NCI-H510A treated with DMSO at 0.1 percent for 48 hours (cell line): ENCODE measurements at regions not wholly inside any gene's neighbourhood (a gene's known extent, or its start where the extent isn't known, plus 50 kb on each side); places are given as distances from the start of the nearest gene placed in this dataset.
"Not testable (repeated sequence)": the region's sequence is repeated elsewhere in the genome, so short reads cannot be mapped to it uniquely, and the experiment has no call there.

Source experiments
- DNase-seq: peaks from one replicate; lab custom pipeline; 2025; lab: John Stamatoyannopoulos, UW

DNA sequence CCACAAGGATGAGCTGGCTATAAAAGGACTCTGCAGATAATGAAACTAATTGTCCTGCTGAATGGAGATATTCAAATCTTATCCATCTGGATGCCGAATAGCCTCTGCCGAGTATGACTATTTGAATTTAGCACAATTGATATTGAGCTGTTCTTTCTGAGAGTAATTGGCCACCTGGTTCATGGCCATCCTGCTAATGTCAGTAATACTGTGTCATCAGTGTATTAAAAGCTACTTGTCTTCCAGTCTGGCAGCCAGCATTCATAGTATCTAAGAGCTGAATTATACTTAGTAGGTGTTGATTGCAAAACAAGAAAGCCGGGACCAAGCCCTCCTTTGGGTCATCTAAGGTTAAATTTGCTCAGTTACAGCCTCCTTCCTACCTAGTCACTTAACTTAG is 310.7 kb upstream of the NCAM1 start:
- DNase-seq, result no peak

DNA sequence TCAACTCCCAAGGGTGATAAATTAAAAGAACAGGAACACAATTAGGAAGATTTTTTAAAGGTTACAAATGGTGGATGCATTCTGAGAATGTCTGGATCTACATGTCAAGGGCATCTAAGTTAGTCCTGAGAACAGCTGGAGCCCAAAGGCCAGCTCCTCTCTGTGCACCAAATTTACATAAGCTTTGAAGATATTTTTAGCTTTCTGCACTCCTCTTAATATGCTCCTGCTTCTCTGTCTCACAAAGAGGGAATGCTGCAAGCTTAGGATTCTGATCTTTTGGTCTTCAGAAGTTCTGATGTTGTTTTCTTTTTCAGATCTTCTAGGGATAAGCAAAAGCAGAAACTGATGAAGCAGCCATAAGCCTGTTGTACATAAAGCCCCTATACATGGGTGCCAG is 309.8 kb upstream of the NCAM1 start:
- DNase-seq, result no peak

DNA sequence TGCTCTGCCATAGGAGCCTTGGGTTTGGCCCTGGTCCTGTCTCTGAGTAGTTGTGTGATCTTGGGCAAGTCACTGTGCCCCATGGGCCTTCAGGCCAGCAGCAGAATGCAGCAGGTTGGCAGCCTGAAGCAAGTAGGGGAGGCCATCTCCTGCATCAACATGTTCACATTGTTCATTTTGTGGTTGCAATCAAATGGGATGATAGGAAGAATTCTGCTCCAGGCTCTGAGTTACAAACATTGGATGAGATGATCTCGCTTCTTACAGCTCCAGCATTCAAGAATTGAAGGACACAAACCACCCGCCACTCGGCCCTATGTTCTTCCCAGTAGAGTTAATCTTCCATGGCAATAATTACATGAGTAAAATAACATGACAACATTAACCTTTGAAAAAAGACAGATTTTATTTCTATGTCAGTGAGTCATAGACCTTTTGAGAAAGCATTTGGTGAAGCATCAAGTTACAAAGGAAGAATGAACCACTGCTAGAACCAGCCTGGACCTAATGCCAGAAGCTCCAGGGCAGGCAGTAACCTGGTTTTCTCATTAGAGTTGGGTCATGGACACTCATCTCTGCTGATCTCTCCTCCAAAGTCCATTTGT is 308.3 kb upstream of the NCAM1 start:
- no peak for DNase-seq

DNA sequence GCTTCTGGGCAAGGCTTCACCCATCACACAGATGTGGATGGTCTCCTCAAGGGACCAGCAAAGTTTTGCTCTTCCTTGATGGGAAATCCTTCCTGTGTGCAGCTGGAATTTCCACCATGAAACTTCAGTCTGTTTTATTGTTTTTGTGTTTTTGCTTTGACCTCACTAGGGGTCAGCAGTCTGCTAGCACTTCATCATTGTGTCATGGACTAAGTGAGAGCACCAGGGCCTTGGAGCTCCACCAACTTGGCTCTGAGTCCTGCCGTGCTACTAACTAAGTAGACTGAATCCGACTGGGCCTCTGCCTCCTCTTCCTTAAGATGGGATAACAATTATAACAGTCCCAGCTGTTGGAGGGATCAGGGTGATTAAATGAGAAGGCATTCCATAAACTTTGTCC is 305.8 kb upstream of the NCAM1 start:
- DNase-seq, result no peak

DNA sequence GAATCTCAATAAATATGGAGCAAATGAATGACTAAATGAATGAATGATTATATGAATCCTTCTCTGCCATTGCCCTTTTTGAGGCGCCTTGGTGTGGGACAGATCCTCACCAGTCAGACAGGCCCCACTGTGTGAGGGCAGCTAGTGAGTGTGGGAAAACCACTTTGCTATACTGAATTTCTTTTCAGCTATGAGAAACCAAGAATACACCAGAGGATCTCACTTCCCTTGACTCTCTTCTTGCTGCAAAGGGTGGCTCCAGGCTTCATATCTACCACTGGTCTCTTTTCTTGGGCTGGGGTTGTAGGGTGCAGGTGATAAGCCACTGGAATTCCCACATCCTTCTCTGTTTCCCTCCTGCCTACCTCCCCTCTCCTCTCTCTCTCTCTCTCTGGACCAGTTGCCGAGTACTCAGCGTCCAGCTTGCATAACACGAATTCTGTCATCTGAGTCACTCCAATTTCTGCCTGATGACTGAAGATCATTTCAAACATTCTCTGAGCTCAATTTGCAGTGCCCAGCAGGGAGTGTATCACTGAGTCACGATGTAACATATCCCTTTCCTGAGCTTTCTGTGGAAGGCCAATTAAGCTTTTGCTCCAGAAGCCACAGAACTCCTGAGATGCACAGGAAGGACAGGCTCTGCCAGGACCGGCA is 304.3 kb upstream of the NCAM1 start:
- DNase-seq, result no peak

DNA sequence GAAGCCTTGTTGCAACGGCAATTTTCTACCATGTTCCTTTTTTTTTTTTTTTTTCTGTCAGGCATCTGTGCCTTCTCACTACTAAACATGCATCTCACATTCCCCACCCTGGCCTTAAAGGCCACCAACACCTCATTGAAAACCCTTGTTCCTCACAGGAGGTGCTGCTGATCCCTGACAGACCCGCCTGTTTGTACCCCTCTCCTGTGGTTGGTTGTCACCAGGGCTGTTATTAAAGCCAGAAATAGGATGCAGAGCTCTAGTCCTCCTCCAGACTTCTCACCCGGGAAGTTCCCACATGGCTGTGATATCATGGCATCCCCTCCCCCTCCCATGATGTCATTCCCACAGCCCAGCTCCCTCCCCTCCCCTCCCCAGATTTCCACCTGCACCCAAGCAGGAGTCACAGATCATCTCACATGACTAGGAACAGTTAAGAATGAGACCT is 302.8 kb upstream of the NCAM1 start:
- DNase-seq, result no peak

DNA sequence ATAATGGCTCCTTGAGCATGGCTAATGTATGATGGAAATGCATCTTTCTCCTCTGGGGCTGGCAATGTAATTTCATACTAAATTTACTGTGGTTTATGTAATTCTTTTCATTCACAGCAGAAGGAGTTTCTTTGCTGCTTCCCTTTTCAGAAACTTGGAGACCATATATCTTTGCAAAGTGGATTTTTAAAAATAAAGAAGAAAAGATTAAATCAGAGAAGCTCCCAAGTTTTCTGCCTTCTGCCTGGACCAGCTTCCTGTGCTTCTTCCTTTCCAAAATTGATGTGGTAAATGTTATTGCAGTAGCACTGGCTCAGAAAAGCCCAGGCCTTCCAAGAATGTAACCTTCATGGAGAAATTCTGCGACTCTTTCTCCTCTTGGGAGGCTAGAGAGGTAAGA is 300.1 kb upstream of the NCAM1 start:
- no peak for DNase-seq

DNA sequence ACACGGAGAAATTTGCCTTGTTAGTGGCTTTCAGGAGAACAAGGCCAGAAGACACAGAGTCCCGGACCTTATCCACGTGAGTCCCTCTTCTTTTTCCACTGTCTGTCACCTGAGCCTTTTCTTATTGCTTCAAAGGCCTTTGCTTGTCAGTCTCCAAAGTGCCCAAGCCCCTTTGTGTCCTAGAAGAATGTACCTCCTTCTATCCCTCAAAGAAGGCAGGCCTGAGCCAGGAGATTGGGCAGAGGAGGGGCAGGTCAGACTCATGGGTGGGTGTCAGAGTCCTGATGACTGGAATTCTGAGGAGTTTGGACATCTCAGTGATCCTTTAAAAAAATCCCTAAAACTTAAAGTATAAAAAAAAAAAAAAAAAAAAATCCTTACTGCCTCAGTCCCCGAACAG is 299.6 kb upstream of the NCAM1 start:
- DNase-seq, result no peak

DNA sequence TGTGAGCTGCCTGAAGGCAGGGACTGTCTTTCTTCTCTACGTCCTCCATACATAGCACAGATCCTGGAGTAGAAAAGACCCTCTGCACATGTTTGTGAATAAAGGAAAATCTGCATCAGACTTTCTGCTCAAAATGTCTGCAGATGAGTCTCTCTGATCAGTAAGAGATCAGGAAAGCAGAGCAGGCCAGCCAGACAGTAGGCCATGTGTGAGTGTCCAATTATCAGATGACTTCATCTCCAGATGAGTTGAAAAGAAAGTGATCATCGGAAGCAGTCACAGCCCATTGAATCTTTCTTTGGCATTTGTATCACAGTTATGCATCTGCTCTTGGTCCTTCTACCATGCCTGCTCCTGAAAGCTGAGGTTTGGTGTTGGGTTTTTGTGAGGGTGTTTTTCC is 298.7 kb upstream of the NCAM1 start:
- no peak for DNase-seq

DNA sequence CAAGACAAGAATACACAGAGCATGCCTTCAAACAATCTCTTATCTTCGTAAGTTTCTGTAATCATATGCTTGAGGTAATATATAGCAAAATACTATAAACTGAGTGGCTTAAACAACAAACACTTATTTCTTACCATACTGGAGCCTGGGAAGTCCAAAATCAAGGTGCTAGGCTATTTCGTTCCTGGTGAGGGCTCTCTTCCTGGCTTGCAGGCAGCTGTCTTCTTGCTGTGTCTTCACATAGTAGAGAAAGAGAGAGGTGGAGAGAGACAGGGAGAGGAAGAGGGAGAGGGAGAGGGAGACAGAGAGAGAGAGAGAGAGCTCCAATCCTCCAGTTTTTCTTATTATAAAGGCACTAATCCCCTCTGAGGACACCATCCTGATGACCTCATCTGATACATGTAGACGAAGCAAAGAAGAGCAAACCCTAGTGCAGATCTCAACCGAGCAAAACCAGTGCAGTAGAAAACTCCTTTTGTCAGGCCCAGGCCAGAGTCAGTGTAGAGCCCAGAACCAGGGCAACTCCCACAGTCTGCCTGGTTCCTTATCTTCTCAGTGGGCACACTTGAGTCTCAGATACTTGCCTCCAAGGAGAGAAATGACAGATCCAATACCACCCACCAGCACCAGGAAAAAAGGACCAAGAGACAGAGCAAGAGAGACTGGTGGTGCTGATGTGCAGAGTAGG is 297.1 kb upstream of the NCAM1 start:
- DNase-seq, result no peak

DNA sequence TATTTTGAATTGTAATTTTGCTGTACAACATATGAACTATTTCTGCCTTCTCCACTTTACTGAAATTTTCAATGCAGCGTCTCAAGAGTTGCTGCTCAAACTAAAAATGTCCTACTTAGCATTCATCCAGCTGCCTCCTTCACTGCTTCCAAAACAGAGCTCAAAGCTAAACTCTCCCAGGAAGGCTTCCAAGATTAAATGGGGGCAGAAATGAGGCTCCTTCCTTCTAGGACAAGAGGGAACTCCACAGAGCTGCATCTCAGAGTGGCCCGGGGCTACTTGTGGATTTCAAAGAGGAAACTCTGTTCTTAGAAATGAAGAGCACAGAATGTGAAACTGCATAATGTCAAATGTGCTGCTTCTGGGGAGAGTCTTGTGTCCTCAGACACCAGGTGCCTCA is 295.9 kb upstream of the NCAM1 start:
- no peak for DNase-seq

DNA sequence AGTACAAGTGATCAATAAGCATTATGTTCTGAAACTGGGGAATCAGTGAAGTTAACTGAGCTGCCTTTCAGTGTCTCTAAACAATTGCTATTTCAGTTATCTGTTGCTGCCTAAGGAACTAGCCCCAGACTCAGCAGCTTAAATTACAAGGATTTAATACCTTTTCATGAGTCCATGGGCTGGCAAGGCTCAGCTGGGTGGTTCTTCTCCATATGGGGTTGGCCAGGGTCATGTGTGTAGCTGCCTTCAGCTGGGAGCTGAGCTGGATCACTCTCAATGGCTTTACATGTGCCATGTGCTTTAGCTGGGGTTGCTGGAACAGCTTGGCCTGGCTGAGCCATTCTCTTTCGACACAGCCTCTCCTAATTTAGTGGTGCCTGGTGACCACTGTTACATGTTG is 295.0 kb upstream of the NCAM1 start:
- DNase-seq, result no peak

DNA sequence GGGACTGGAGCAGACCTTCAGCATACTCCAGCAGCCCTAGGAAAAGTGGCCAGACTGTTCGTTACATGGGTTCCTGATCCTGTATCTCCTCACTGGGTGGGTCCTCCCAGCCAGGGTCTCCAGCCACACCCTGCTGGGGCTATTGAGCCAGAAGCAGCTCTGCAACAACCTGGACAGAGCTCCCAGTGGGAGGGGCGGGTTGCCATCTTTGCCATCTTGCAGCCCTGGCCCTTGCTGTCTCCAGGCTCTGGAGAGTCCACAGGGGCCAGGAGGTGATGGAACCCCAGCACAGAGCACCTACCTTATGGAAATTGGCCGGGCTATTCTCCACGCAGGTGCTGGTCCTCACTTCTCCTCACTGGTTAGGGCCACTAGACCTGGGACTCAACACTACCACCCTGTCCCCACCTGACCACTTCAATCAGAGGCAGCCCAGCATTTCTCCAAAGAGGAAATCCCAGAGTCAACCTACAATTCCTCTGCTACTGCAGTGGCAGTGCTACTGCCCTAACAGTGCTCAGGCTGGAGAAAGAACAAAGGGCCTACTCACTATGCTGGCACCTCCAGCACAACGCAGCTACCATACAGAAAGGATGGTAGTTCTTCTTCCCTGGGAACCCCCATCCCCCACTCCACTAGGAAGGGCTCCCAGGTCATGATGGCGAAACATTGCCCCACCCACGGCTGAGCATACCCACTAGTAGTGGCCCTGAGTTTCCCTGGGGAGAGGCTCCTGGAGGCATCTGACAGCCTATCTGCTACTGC is 290.2 kb upstream of the NCAM1 start:
- no peak for DNase-seq

DNA sequence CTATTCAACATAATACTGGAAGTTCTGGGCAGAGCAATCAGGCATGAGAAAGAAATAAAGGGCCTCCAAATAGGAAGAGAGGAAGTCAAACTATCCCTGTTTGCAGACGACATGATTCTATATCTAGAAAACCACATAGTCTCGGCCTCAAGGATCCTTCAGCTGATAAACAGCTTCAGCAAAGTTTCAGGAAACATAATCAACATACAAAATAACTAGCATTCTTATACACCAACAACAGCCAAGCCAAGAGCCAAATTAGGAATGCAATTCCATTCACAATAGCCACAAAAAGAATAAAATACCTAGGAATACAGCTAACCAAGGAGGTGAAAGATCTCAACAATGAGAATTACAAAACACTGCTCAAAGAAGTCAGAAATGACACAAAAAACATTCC is 287.8 kb upstream of the NCAM1 start:
- DNase-seq, result not testable (repeated sequence)

DNA sequence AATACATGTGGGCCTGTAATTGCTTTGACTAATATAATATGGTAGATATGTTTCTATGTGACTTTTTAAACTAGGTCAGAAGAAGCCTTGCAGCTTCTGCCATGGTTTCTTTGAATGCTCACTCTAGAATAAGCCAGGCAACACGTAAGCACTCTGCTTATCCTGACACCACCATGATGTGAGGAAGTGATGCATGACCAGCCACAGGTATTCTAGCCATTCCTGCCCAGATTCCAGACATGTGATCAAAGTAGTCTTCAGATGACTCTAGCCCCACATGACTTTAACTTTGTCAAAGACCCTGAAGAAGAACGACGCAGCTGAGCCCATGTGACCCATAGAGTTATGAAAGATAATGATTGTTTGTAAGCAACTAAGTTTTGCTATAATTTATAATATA is 276.1 kb upstream of the NCAM1 start:
- no peak for DNase-seq

DNA sequence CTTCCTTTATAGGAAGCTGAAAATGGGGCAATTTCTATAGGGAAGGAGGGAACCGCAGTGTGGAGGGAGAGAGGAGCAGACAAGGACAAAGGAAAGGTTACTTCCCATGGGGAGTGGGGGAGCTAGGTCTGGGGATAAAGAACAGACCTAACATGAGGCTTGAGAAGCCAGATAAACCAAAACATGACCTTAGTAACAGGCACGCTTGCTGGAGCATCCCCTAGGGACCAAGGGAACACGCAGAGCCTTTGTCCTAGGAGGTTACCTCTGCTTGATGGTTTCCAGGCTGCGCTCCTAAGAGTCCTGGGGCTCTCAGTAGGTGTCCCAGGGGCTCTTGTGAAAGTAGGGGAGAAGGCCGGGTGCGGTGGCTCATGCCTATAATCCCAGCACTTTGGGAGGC is 271.4 kb upstream of the NCAM1 start:
- DNase-seq, result no peak

DNA sequence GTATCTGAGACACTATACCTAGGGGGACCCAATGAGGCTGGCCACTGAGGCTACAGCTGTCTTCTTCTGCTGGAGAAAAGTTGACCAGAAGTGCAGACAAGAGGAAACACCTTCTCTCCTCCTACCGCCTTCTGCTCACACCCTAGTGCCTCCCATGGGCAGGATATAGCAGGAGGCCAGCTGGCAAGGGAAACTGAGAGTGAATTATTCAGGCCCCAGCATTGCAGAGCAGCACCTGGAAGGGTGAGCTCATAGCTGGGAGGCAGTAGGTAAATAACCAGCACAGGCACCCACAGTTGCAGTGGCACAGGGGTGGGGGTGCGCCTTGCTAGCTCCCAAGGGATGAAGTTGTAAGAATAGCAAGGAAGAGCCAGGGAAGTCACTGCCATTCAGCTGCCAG is 267.4 kb upstream of the NCAM1 start:
- no peak for DNase-seq

DNA sequence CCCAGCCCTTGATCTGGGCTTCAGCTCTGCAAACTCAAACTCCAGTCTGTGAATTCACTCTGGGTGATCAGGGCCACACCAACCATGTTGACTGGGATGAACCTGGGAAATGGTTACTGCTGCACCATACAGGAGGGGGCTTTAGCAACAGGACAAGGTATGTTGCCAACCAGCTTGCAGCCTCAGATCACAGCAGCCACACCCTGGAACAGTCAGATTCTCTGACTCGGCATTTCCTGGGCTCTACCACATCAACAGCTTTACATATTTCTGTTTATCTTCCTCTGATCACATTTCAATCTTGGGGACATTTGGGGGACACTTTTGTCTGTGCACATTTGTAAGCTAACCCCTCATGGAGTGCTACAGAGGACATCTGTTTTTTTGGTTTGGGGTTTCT is 267.0 kb upstream of the NCAM1 start:
- DNase-seq, result no peak

DNA sequence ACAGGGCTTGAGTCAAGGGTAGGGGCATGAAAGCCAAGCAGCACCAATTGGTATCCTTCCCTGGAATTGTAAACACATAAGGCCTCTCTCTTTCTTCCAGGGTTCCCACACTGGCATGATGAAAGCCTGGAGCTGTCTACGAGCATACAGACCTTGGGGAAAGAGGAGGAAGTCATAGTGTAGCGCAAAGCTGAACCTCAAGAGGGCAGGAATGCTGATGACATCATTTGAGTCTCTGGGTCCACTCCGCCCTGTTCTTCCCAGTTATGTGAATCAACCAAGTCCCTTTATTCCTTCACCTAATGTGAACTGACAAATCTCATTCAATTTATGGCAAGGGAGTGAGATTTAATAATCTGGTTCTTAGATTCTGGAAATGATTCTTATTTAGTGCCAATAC is 266.4 kb upstream of the NCAM1 start:
- peak; percentile 13 for DNase-seq

DNA sequence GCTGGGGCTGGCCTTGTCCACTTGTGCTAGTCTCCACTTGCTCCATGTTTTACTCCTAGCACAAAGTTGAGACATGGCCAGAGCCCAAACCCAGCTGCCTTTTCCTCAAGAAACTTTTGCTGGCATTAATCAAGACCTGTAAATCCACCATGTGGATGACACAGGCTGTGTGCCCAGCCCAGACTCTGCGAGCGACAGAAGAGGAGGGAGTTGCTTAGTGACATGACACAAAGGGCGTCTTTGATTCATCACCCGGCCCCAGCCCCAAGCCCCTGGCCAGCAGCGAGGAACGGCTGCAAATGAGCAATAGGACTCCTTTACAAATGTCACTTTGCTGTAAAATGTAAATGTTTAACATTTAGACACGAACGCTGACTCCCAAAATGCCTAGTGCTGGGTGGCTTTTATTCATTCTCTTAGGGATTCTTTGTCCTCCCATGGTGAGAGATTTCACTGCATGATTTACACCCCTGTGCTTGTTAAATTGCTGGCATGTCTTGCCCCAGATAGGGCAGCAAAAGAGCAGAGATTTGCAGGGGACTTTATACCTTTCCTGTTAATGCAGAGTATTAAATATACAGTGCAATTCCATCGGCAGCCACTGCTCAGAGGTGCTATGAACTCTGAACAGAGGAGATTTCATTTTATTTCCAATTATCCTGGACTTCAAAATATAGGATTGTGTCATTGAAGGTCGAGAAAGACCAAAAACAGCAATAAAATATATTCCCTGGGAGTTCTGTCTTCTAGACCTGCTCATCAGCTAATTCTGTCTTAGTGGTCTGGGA is 263.6 kb upstream of the NCAM1 start:
- DNase-seq, result no peak

DNA sequence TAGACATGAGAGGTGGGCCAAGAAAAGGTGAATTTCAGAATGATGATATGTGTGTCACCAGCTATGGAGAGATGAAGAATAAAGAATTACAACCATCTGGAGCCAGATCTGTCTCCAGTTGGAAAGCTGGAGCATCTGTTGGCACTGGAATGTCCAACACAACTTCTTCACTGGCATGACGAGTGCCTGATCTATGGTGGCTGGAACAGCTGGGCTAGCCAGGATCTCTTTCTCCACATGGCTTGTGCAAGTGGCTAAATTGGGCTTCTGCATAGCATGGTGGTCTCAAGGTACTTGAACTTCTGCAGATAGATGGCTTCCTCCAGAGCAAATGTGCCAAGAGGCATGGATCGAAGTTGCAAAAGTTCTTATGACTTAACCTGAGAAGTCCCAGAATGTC is 256.1 kb upstream of the NCAM1 start:
- no peak for DNase-seq

DNA sequence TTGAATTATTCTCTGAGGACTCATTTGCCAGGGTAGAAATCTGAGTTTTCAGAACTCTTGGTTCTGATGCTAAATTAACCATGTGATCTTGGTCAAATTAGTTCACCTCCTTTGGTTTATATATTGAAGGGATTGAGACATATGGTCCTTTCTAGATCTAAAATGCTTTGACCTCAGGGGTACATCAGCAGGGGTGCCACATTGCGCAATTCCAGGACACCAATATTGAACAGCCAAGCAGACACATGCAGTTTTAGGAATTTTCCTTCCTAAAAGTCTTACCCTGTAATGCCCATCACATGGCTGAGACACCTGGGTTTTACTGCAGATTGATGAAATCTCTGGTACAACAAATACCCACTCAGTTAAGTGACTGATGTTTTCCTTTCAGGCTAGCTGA is 254.4 kb upstream of the NCAM1 start:
- DNase-seq, result no peak
